ENCODE measurements at regions not wholly inside any gene's neighbourhood (a gene's known extent, or its start where the extent isn't known, plus 50 kb on each side); places are given as distances from the start of the nearest gene placed in this dataset.
A peak's percentile ranks its signal among the peaks of the same experiment; 100 is the strongest.
"Not testable (repeated sequence)": the region's sequence is repeated elsewhere in the genome, so short reads cannot be mapped to it uniquely, and the experiment has no call there.

GRCh38 chr4:74505355-74505978 is 60.5 kb downstream of the AREG start:
- peak; percentile 60 for DNase-seq (ENCODE audit: low read depth)

- DNase-seq (ENCODE audit: low read depth): not testable (repeated sequence)
Observed at GRCh38 chr4:74509363-74509762, 64.4 kb downstream of the AREG start.

- no peak for DNase-seq (ENCODE audit: low read depth)
Observed at GRCh38 chr4:74516303-74516702, 71.4 kb downstream of the AREG start.

GRCh38 chr4:74517996-74518395 is 73.1 kb downstream of the AREG start:
- no peak for DNase-seq (ENCODE audit: low read depth)

GRCh38 chr4:74522251-74522991 is 77.5 kb downstream of the AREG start:
- DNase-seq (ENCODE audit: low read depth): peak; percentile 55

- DNase-seq (ENCODE audit: low read depth): peak; percentile 51
Observed at GRCh38 chr4:74523096-74523495, 78.2 kb downstream of the AREG start.

GRCh38 chr4:74524985-74525384 is 80.0 kb downstream of the AREG start:
- DNase-seq (ENCODE audit: low read depth): no peak

- no peak for DNase-seq (ENCODE audit: low read depth)
Observed at GRCh38 chr4:74527049-74527448, 82.1 kb downstream of the AREG start.

GRCh38 chr4:74528178-74528577 is 83.2 kb downstream of the AREG start:
- DNase-seq (ENCODE audit: low read depth): no peak

GRCh38 chr4:74529284-74530041 is 84.5 kb downstream of the AREG start:
- DNase-seq (ENCODE audit: low read depth): no peak

GRCh38 chr4:74531963-74532794 is 87.2 kb downstream of the AREG start:
- peak; percentile 81 for DNase-seq (ENCODE audit: low read depth)

- DNase-seq (ENCODE audit: low read depth): no peak
Observed at GRCh38 chr4:74534121-74534520, 89.2 kb downstream of the AREG start.

- peak; percentile 49 for DNase-seq (ENCODE audit: low read depth)
Observed at GRCh38 chr4:74534936-74535335, 90.0 kb downstream of the AREG start.

- DNase-seq (ENCODE audit: low read depth): no peak
Observed at GRCh38 chr4:74535512-74535911, 90.6 kb downstream of the AREG start.

GRCh38 chr4:74536557-74536956 is 91.6 kb downstream of the AREG start:
- DNase-seq (ENCODE audit: low read depth): no peak

- no peak for DNase-seq (ENCODE audit: low read depth)
Observed at GRCh38 chr4:74537459-74537858, 92.5 kb downstream of the AREG start.

GRCh38 chr4:74539044-74539790 is 94.3 kb downstream of the AREG start:
- no peak for DNase-seq (ENCODE audit: low read depth)

GRCh38 chr4:74540193-74540592 is 95.3 kb downstream of the AREG start:
- DNase-seq (ENCODE audit: low read depth): peak; percentile 58

GRCh38 chr4:74541667-74542066 is 96.7 kb downstream of the AREG start:
- DNase-seq (ENCODE audit: low read depth): no peak

- no peak for DNase-seq (ENCODE audit: low read depth)
Observed at GRCh38 chr4:74543231-74543781, 98.4 kb downstream of the AREG start.

GRCh38 chr4:74543983-74544382 is 99.0 kb downstream of the AREG start:
- peak; percentile 60 for DNase-seq (ENCODE audit: low read depth)

Measured in EH (cell line).